ENCODE measurements at regions not wholly inside any gene's neighbourhood (a gene's known extent, or its start where the extent isn't known, plus 50 kb on each side); places are given as distances from the start of the nearest gene placed in this dataset.

GRCh38 chr20:11355345-11355744 is 562.3 kb upstream of the BTBD3 start:
- peaks cover 6% of the 10 kb centered on the region for H3K9me3 Mint-ChIP-seq (ENCODE audit: low read depth)
- TF ChIP-seq CTCF (IDR thresholded peaks at IDR 0.05) = no peak
- H3K36me3 Mint-ChIP-seq (ENCODE audit: low read depth) = no peaks in the 10 kb centered on the region
- no peak overlapping the region for H3K4me3 Mint-ChIP-seq (ENCODE audit: unreplicated experiment)
- H3K27ac Mint-ChIP-seq (ENCODE audit: unreplicated experiment) = no peak overlapping the region
- H3K27me3 Mint-ChIP-seq (ENCODE audit: low read depth) = no peaks in the 10 kb centered on the region
- DNase-seq (ENCODE audit: low spot score) = no peak
- peaks cover 11% of the 10 kb centered on the region for H3K4me1 Mint-ChIP-seq (ENCODE audit: low read depth)

- Mint-ChIP-seq H3K27ac (ENCODE audit: unreplicated experiment) (no peak overlapping the region), H3K4me3 (ENCODE audit: unreplicated experiment) (no peak overlapping the region), H3K36me3 (ENCODE audit: low read depth) (no peaks in the 10 kb centered on the region), H3K4me1 (ENCODE audit: low read depth) (peaks cover 6% of the 10 kb centered on the region), H3K9me3 (ENCODE audit: low read depth) (peaks cover 6% of the 10 kb centered on the region), H3K27me3 (ENCODE audit: low read depth) (no peaks in the 10 kb centered on the region)
- no peak for DNase-seq (ENCODE audit: low spot score)
- no peak for TF ChIP-seq CTCF (IDR thresholded peaks at IDR 0.05)
Observed at GRCh38 chr20:11356061-11356460, 561.6 kb upstream of the BTBD3 start.

- Mint-ChIP-seq H3K27me3 (ENCODE audit: low read depth) (no peaks in the 10 kb centered on the region), H3K36me3 (ENCODE audit: low read depth) (peaks cover 7% of the 10 kb centered on the region), H3K9me3 (ENCODE audit: low read depth) (peaks cover 14% of the 10 kb centered on the region), H3K4me1 (ENCODE audit: low read depth) (no peaks in the 10 kb centered on the region), H3K27ac (ENCODE audit: unreplicated experiment) (no peak overlapping the region), H3K4me3 (ENCODE audit: unreplicated experiment) (no peak overlapping the region)
- no peak for DNase-seq (ENCODE audit: low spot score)
- TF ChIP-seq CTCF (IDR thresholded peaks at IDR 0.05) = no peak
Observed at GRCh38 chr20:11362450-11362849, 555.2 kb upstream of the BTBD3 start.

- H3K4me1 Mint-ChIP-seq (ENCODE audit: low read depth) = no peaks in the 10 kb centered on the region
- peaks cover 8% of the 10 kb centered on the region for H3K9me3 Mint-ChIP-seq (ENCODE audit: low read depth)
- no peak for DNase-seq (ENCODE audit: low spot score)
- no peak for TF ChIP-seq CTCF (IDR thresholded peaks at IDR 0.05)
- H3K27ac Mint-ChIP-seq (ENCODE audit: unreplicated experiment) = no peak overlapping the region
- H3K27me3 Mint-ChIP-seq (ENCODE audit: low read depth) = no peaks in the 10 kb centered on the region
- H3K36me3 Mint-ChIP-seq (ENCODE audit: low read depth) = peaks cover 7% of the 10 kb centered on the region
- H3K4me3 Mint-ChIP-seq (ENCODE audit: unreplicated experiment) = no peak overlapping the region
Observed at GRCh38 chr20:11364736-11365135, 553.0 kb upstream of the BTBD3 start.

- Mint-ChIP-seq H3K27ac (ENCODE audit: unreplicated experiment) (no peak overlapping the region), H3K9me3 (ENCODE audit: low read depth) (peaks cover 4% of the 10 kb centered on the region), H3K4me1 (ENCODE audit: low read depth) (no peaks in the 10 kb centered on the region), H3K4me3 (ENCODE audit: unreplicated experiment) (no peak overlapping the region), H3K36me3 (ENCODE audit: low read depth) (peaks cover 4% of the 10 kb centered on the region), H3K27me3 (ENCODE audit: low read depth) (no peaks in the 10 kb centered on the region)
- TF ChIP-seq CTCF (IDR thresholded peaks at IDR 0.05) = no peak
- DNase-seq (ENCODE audit: low spot score) = no peak
Observed at GRCh38 chr20:11366660-11367059, 551.0 kb upstream of the BTBD3 start.
